Breast epithelium (tissue), 3 donors: ENCODE measurements at regions not wholly inside any gene's neighbourhood (a gene's known extent, or its start where the extent isn't known, plus 50 kb on each side); places are given as distances from the start of the nearest gene placed in this dataset.

ENCODE experiments used
- CTCF ChIP-seq, 3 donors: fragments of 450-650 bp; IDR thresholded peaks; one replicate each; pipeline ENCODE4 v1.5.1; 2016 to 2017; ENCODE audit warnings: antibody characterized with exemption in 3 of 3, mild to moderate bottlenecking in 3 of 3, moderate library complexity in 3 of 3
- POLR2A ChIP-seq: fragments of 450-650 bp; IDR thresholded peaks from one replicate; pipeline ENCODE4 v1.6.1; 2016; ENCODE audit warnings: antibody characterized with exemption, mild to moderate bottlenecking, moderate library complexity

DNA sequence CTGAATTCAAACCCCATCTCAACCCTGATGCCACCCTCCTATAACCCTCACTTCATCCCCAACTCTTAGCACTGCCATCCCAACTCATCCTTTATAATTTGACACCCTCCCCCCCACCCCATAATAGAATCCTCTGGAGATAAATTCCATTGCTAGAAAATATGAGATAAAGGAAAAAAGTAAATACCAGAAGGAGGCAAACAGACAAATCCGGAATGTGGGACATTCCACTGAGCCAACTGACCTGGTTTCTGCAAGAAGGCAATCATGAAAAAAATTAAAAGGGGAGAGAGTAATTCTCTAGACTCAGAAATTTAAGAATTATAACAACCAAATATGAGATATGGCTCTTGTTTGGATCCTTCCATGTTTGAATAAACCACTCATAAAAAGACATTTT lies 132.4 kb downstream of the CYP26B1 start:
- TF ChIP-seq CTCF (IDR thresholded peaks at IDR 0.05), result no peak
- TF ChIP-seq POLR2A, result no peak
